Psoas muscle (tissue), 7 donors: ENCODE measurements at regions not wholly inside any gene's neighbourhood (a gene's known extent, or its start where the extent isn't known, plus 50 kb on each side); places are given as distances from the start of the nearest gene placed in this dataset.

Experiments
- ATAC-seq, 4 donors: fragments of 200-7000 bp; cut with Tn5 transposase; one replicate each; pipeline ENCODE4 v1.9.1; 2020; ENCODE audit warnings: moderate library complexity in 3 of 4, mild to moderate bottlenecking in 2 of 4
- DNase-seq, 2 donors: peaks; one replicate each; pipeline ENCODE4 v3.0.0-alpha.2; 2020
- H3K27ac ChIP-seq: fragments of 200-600 bp; one replicate; pipeline ENCODE4 v1.8.0; 2022
- H3K27me3 ChIP-seq, 3 donors: fragments of 200-600 bp in 1 of 3; one replicate each; pipeline versions ENCODE4 v1.6.1 to v1.8.0; 2013 to 2022; ENCODE audit warnings: low read length in 2 of 3, mild to moderate bottlenecking in 2 of 3, moderate library complexity in 1 of 3; ENCODE audit not compliant: insufficient read depth in 3 of 3
- H3K36me3 ChIP-seq, 2 donors: fragments of 200-600 bp in 1 of 2; one replicate each; pipeline versions ENCODE4 v1.6.1 to v1.8.0; 2013 to 2022; ENCODE audit warnings: low read depth in 1 of 2, mild to moderate bottlenecking in 1 of 2, moderate library complexity in 1 of 2; ENCODE audit not compliant: insufficient read depth in 1 of 2
- H3K4me1 ChIP-seq: fragments of 200-600 bp; one replicate; pipeline ENCODE4 v1.8.0; 2022
- H3K4me3 ChIP-seq: fragments of 200-600 bp; one replicate; pipeline ENCODE4 v1.8.0; 2022; ENCODE audit warnings: mild to moderate bottlenecking
- H3K9me3 ChIP-seq: fragments of 200-600 bp; one replicate; pipeline ENCODE4 v1.8.0; 2022
- CTCF ChIP-seq: fragments of 200-600 bp; IDR thresholded peaks from one replicate; pipeline ENCODE4 v1.8.0; 2022; ENCODE audit warnings: antibody characterized with exemption
- WGBS, 3 donors: extraction: QIAGEN DNeasy Blood & Tissue Kit; methylation state at CpG; one replicate each; pipeline versions ENCODE4 v1.1.6 to v1.1.7; 2013; 5-methylcytosine and 5-hydroxymethylcytosine counted together
- intact Hi-C, 2 donors: fragments of 100-400 bp; cut with DNase I; formaldehyde crosslinking; loops; one replicate each; pipeline versions ENCODE4 v1.11.0 to v1.14.2; 2022
- donor health status: healthy with polysubstance abuse.
- donor health status: DM: no; HTN: no; CAD: no; lungs with moderate emphysema.
- donor health status: Bipolar disorder and iron deficiency.
- donor health status: healthy.
- donor health status: DM: yes; HTN: yes; CAD: no.
- donor health status: DM: no; HTN: no; CAD: no.
- donor health status: DM: yes; HTN: yes; CAD: no.

- DNase-seq (no peak), ATAC-seq (no peak)
- Histone ChIP-seq H3K9me3 (peaks cover 7% of the 10 kb centered on the region), H3K4me1 (peaks cover 5% of the 10 kb centered on the region), H3K27me3 (peaks cover 0 to 2% (median 0%) of the 10 kb centered on the region in 3 donors), H3K4me3 (no peak overlapping the region), H3K36me3 (no peaks in the 10 kb centered on the region), H3K27ac (no peak overlapping the region)
- WGBS, 3 donors: 40 to 71% (median 69%) methylated on average over 4 of the region's 4 CpGs
- intact Hi-C loops: loop anchor here in 1 of 2 donors (5.0 kb wide), 1 partner anchor 62 kb away; no protein-coding TSS in a partner anchor
- no peak for TF ChIP-seq CTCF
Observed at GRCh38 chr20:1824834-1825233, 70.4 kb upstream of the SIRPA start.

GRCh38 chr20:1824181-1824580, 71.0 kb upstream of the SIRPA start:
- no peak overlapping the region for H3K27ac ChIP-seq
- TF ChIP-seq CTCF: no peak
- DNase-seq (no peak), ATAC-seq (no peak)
- H3K9me3 ChIP-seq: peaks cover 7% of the 10 kb centered on the region
- intact Hi-C loops: loop anchor here in 1 of 2 donors (5.0 kb wide), 1 partner anchor 63 kb away; no protein-coding TSS in a partner anchor
- no peak overlapping the region for H3K4me3 ChIP-seq
- no peaks in the 10 kb centered on the region for H3K36me3 ChIP-seq
- no peaks in the 10 kb centered on the region for H3K4me1 ChIP-seq
- H3K27me3 ChIP-seq: peaks cover 0 to 2% (median 0%) of the 10 kb centered on the region in 3 donors

- 88 to 94% (median 92%) methylated on average over 5 of the region's 5 CpGs for WGBS, 3 donors
- ATAC-seq: no peak
- Histone ChIP-seq H3K4me1 (no peaks in the 10 kb centered on the region), H3K4me3 (no peak overlapping the region), H3K27ac (no peak overlapping the region), H3K27me3 (peaks cover 0 to 2% (median 0%) of the 10 kb centered on the region in 3 donors), H3K36me3 (no peaks in the 10 kb centered on the region), H3K9me3 (peaks cover 7% of the 10 kb centered on the region)
- no peak for TF ChIP-seq CTCF
- intact Hi-C loops: loop anchor here in 1 of 2 donors (5.0 kb wide), 1 partner anchor 64 kb away; no protein-coding TSS in a partner anchor
- no peak for DNase-seq
Observed at GRCh38 chr20:1823450-1823844, 71.8 kb upstream of the SIRPA start.

- Histone ChIP-seq H3K9me3 (peaks cover 7% of the 10 kb centered on the region), H3K27ac (no peak overlapping the region), H3K36me3 (no peaks in the 10 kb centered on the region), H3K4me3 (no peak overlapping the region), H3K27me3 (no peaks in the 10 kb centered on the region), H3K4me1 (no peaks in the 10 kb centered on the region)
- no peak for TF ChIP-seq CTCF
- DNase-seq (no peak), ATAC-seq (no peak)
- intact Hi-C loops: loop anchor here in 1 of 2 donors (5.0 kb wide), 1 partner anchor 64 kb away; no protein-coding TSS in a partner anchor
- 84 to 87% (median 87%) methylated on average over 4 of the region's 4 CpGs for WGBS, 3 donors
Observed at GRCh38 chr20:1822564-1823449, 72.4 kb upstream of the SIRPA start.
